Neural progenitor cell (in vitro differentiated cells): ENCODE measurements at regions not wholly inside any gene's neighbourhood (a gene's known extent, or its start where the extent isn't known, plus 50 kb on each side); places are given as distances from the start of the nearest gene placed in this dataset.

Source experiments
- EZH2phosphoT487 ChIP-seq: fragments of 200-600 bp; sonication (generic); IDR thresholded peaks from 2 replicates; pipeline ENCODE4 v1.6.1; 2017; ENCODE audit warnings: antibody characterized with exemption
- TF ChIP-seq, protein P1 (sequence below): fragments of 200-600 bp; sonication (generic); IDR thresholded peaks from 2 replicates; pipeline ENCODE4 v1.5.1; 2017; ENCODE audit warnings: antibody characterized with exemption, mild to moderate bottlenecking

DNA sequence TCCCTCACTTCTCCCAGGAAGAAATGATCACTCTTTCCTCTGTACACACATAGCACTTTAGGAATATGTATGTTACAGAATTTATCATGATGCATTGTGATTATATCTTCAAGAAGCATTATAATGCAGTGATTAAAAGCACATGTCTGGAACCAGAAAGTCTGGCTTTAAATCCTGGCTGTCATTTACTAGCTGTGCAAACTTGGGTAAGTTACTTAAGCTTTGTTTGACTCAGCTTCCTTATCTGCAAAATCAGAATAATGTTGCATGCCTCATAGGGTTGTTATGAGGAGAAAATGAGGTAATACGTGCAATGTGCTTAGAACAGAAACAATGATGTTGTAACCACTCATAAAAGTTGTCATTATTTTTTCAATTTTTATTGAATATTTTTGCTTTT, 156.3 kb upstream of the ZKSCAN2 start:
- TF ChIP-seq, protein P1, sequence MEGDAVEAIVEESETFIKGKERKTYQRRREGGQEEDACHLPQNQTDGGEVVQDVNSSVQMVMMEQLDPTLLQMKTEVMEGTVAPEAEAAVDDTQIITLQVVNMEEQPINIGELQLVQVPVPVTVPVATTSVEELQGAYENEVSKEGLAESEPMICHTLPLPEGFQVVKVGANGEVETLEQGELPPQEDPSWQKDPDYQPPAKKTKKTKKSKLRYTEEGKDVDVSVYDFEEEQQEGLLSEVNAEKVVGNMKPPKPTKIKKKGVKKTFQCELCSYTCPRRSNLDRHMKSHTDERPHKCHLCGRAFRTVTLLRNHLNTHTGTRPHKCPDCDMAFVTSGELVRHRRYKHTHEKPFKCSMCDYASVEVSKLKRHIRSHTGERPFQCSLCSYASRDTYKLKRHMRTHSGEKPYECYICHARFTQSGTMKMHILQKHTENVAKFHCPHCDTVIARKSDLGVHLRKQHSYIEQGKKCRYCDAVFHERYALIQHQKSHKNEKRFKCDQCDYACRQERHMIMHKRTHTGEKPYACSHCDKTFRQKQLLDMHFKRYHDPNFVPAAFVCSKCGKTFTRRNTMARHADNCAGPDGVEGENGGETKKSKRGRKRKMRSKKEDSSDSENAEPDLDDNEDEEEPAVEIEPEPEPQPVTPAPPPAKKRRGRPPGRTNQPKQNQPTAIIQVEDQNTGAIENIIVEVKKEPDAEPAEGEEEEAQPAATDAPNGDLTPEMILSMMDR = no peak
- no peak for TF ChIP-seq EZH2phosphoT487
